ENCODE measurements at regions not wholly inside any gene's neighbourhood (a gene's known extent, or its start where the extent isn't known, plus 50 kb on each side); places are given as distances from the start of the nearest gene placed in this dataset.

- Mint-ChIP-seq H3K27me3 (ENCODE audit: low read depth) (no peaks in the 10 kb centered on the region), H3K4me1 (no peaks in the 10 kb centered on the region), H3K27ac (ENCODE audit: unreplicated experiment) (no peak overlapping the region), H3K36me3 (ENCODE audit: low read depth) (no peaks in the 10 kb centered on the region), H3K9me3 (no peaks in the 10 kb centered on the region), H3K4me3 (no peak overlapping the region)
- DNase-seq (ENCODE audit: low read depth, low spot score): no peak
- TF ChIP-seq CTCF (conservative IDR thresholded peaks at IDR 0.05): no peak
These were observed 235.9 kb downstream of the DMRTA1 start for GRCh38 chr9:22682536-22682935.

DNA sequence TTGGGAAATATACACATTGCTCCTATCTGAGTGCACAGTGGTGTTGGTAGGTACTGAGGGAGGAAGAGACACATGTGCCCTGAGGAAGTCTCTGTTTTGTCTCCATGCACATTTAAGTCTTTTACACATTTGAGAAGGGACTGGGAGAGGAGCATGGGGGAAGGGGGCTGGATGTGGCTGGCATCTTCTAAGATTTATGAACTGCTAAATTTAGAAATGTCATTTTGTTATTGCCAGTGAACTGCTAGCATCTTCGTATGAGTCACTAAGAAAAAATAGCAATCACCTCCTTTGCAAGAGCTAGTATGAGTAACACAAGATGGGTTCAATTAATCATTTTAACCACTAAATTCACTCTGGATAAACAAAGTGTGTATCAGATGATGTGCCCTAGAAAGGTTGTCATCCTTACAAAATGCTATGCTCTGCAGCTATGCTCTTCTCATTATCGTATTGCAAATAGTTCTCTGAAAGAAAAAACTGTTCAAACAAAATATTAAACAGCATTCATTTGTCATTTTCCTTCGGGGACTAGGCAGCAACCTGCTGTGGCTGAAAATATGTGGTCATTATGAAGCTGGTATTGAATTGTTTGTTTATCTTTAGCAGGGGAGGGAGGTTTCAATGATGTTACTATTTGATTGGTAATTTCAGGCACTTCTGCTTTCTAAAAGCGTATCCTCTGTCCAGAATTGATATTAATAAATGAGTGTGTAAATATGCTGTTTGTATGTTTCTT is 236.5 kb downstream of the DMRTA1 start:
- Mint-ChIP-seq H3K4me3 (no peak overlapping the region), H3K4me1 (no peaks in the 10 kb centered on the region), H3K36me3 (ENCODE audit: low read depth) (no peaks in the 10 kb centered on the region), H3K27me3 (ENCODE audit: low read depth) (no peaks in the 10 kb centered on the region), H3K9me3 (no peaks in the 10 kb centered on the region), H3K27ac (ENCODE audit: unreplicated experiment) (no peak overlapping the region)
- no peak for DNase-seq (ENCODE audit: low read depth, low spot score)
- TF ChIP-seq CTCF (conservative IDR thresholded peaks at IDR 0.05): no peak

DNA sequence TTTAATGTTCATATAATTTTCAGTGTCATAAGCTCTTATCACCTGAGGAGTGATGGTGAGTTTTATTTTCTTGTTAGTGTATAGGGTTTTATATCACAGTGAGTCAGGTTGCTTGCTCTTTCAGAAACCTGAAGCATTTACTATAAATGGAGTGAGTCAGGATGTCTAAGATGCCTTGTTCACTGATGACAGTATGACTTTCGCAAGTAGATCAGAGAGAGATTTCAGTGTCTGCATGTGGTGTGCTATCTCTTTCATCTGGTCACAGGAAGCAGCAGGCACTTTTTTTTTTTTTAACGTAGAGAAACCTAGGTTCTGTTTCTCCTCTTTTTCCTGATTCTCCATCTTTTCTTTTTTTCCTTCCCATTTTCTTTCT is 237.1 kb downstream of the DMRTA1 start:
- Mint-ChIP-seq H3K9me3 (no peaks in the 10 kb centered on the region), H3K27me3 (ENCODE audit: low read depth) (no peaks in the 10 kb centered on the region), H3K27ac (ENCODE audit: unreplicated experiment) (no peak overlapping the region), H3K4me3 (no peak overlapping the region), H3K36me3 (ENCODE audit: low read depth) (no peaks in the 10 kb centered on the region), H3K4me1 (no peaks in the 10 kb centered on the region)
- TF ChIP-seq CTCF (conservative IDR thresholded peaks at IDR 0.05): no peak
- no peak for DNase-seq (ENCODE audit: low read depth, low spot score)

DNA sequence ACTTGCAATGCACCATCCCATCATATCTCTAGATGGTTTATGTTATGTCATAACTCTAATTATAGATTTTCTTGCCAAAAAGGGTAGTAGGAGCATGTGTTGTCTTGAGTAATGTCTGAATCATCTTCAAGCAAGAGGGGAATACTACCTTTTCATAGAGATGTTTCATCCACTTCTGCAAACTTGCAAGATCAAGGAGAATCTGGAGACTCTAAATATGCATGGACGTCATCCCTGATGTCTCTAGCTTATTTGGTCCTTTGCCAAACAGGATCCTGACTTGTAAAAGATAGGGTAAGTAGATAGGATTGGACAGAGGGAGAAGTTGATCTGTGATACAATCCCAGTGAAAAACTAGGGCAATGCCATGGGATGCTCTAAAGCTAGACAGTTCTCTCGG is 246.5 kb downstream of the DMRTA1 start:
- no peak for TF ChIP-seq CTCF (conservative IDR thresholded peaks at IDR 0.05)
- Mint-ChIP-seq H3K4me3 (no peak overlapping the region), H3K27me3 (ENCODE audit: low read depth) (no peaks in the 10 kb centered on the region), H3K36me3 (ENCODE audit: low read depth) (no peaks in the 10 kb centered on the region), H3K4me1 (no peaks in the 10 kb centered on the region), H3K27ac (ENCODE audit: unreplicated experiment) (no peak overlapping the region), H3K9me3 (peaks cover 3% of the 10 kb centered on the region)
- DNase-seq (ENCODE audit: low read depth, low spot score): no peak

DNA sequence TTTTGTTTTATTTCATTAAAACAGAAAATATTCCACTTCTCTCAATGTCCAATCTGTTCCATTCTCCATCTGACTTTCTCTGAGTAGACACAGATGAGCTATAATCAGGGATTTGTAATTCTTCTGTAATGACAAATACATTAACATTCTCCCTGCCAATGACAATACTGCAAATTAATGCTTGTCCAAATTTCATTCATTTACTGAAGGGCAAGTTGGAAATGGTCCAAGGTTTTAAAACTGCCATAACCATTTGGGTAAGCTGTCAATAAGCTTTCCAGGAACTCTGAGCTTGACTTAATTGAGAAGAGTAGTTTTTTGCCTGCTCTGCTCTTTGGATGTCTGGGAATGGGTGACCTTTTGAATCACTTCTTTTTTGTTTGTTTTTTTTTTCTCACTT is 253.5 kb downstream of the DMRTA1 start:
- no peak for TF ChIP-seq CTCF (conservative IDR thresholded peaks at IDR 0.05)
- Mint-ChIP-seq H3K36me3 (ENCODE audit: low read depth) (no peaks in the 10 kb centered on the region), H3K9me3 (no peaks in the 10 kb centered on the region), H3K4me1 (peaks cover 4% of the 10 kb centered on the region), H3K27me3 (ENCODE audit: low read depth) (no peaks in the 10 kb centered on the region), H3K27ac (ENCODE audit: unreplicated experiment) (no peak overlapping the region), H3K4me3 (no peak overlapping the region)
- DNase-seq (ENCODE audit: low read depth, low spot score): no peak
